ENCODE measurements at regions not wholly inside any gene's neighbourhood (a gene's known extent, or its start where the extent isn't known, plus 50 kb on each side); places are given as distances from the start of the nearest gene placed in this dataset.

DNA sequence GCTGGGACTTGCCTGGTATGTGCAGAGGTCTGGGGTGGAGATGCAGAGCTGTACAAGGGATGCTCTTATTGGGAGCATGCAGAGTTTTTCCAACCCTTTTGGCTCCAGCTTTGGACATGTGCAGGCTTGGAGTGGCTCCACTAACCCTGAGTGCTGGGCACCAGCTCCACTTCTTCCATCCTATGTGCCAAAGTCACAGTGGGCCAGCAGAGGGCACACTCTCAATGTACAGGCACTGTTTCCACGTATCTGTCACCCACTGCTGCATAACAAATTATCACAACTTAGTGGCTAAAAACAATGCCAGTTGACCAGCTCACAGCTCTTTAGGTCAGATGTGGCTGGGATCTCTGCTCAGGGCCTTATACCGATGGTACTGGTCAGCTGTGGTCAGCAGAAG lies 631.8 kb downstream of the AJAP1 start:
- peak in 1 of 2 donors; percentile 5 for DNase-seq (ENCODE audit: low read depth in 2 of 2)

DNA sequence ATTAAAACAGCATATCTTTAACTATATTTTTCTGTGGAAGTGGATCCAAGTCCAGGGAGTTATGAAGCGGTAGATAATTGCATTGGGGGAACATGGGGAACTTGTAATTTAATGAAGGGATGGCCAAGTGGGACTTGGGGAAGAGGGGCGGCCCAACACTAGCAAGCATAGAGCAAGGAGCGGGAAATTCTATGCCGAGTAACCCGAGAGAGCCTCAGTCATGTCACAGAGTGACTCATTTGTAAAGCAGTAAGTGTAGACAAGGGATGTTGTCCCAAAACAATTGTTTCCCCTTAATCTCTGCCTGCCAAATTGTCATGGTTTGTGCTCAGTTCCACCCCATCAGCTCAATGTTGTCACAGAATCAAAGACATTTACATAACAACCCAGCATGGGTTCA lies 620.1 kb downstream of the AJAP1 start:
- no peak for DNase-seq (ENCODE audit: low read depth in 2 of 2)

DNA sequence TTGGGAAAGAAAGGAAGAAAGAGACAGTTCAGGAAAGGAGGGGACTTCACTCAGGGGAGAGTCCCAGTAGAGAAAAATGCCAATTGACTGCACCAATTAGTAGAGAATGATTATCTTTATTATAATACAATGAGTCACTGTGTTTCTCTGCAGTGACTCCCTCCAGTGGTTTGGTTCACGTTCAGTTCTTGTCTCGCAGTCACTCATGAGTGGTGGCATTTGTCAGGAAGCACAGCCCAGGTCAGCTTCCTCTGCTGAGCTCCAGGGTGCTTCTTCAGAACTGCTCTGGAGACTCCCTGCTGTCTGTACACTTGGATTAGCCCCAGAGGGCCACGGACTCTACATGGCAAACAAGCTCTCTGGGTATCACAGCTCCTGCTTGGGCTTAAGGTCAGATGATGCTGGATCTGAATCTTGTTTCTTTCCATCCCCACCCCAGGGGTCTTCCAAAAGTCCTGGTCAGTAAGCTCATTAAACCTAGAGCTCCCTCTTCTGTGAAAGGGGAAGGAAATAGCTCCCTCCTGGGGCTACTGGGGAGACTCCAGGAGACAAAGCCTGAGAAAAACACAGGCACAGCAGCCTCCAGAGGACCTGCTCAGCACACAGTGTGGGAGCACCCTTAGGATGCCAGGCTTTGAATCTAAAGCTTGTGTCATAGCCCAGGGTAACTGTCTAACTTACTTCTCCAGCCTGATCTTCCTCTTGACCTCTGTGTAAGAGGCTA lies 619.0 kb downstream of the AJAP1 start:
- no peak for DNase-seq (ENCODE audit: low read depth in 2 of 2)

DNA sequence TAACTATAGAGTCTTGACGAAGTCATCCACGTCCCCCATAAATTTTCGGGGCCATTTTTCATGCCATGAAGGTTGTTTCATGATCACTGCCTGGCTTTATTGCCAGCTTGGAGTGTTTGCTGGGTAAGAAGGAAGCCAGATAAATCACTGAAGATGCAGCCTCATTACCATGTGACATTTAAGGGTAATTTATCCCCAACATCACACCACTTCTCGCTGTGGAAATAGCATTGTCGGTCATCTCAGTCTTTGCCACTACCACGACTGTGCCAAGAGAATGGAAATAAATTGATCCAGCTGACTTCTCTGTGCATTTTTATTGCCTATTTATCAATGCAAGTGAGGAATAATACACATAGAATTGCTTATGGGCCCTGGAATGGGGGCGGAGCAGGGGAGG lies 617.9 kb downstream of the AJAP1 start:
- no peak for DNase-seq (ENCODE audit: low read depth in 2 of 2)

DNA sequence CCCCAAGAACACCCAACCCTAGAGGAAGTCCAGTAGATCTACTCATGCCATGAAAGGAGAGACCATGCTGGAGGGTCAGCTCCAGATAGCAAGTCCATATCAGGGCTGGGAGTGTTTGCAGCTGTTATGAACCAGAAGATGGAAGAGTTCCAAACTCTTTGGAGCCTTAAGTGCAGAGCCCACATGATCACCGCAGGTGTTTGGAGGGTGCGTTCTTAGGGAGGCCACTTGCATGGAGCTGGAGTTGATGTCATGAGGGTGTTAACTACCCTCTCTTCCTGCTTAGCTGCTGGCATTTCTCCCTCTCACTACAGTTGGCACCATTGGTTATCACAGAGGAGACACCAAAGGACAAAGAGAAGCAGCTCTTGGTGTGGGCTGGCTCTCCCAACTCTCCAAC lies 616.9 kb downstream of the AJAP1 start:
- DNase-seq (ENCODE audit: low read depth in 2 of 2), result no peak

DNA sequence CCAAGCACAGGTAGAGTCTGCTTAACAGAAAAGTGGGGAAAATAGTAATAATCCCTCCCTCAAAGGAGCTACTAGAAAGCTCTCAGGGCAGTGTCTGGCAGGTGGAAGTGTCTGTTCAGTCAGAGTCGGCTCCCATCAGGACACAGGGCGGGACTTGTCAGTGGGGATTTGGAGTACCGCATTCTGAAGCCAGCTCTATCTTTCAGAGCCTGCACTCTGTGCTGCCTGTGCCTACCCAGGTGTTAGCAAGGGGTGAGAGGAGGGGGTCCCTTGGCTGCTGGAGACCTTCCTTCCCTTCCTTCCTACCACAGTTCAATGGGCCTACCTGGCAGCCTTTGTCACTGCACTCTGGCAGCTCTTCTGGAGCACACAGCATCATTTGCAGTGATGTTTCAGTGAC lies 615.5 kb downstream of the AJAP1 start:
- no peak for DNase-seq (ENCODE audit: low read depth in 2 of 2)

DNA sequence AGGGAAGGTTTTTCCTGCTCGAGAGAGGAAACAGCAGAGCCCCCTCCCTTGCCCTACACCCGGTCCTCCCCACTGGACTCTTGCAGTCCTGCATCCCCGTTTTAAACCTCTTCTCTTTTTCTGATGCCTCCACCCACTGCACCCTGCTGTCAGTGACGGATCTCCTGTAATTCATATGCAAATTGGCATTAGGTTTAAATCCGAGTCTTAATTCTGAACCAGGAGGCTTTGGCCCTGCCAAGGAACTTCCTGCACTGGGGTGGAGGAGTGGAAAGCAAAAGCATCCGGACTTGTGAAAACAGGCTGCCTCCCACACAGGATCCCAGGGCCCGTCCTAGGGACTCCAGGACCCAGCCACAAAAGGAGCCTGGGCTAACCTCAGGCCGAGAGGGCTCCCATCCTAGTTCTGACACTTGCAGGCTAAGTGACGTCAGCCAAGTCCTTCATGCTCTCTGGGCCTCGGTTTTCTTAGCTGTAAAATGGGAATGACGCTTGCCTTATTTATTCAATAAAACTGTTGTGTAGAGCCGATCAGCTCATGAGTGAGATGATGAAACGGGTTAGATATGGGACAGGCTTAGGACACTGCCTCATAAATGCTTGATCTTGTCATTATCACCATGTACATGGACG lies 613.3 kb downstream of the AJAP1 start:
- DNase-seq (ENCODE audit: low read depth in 2 of 2), result no peak

DNA sequence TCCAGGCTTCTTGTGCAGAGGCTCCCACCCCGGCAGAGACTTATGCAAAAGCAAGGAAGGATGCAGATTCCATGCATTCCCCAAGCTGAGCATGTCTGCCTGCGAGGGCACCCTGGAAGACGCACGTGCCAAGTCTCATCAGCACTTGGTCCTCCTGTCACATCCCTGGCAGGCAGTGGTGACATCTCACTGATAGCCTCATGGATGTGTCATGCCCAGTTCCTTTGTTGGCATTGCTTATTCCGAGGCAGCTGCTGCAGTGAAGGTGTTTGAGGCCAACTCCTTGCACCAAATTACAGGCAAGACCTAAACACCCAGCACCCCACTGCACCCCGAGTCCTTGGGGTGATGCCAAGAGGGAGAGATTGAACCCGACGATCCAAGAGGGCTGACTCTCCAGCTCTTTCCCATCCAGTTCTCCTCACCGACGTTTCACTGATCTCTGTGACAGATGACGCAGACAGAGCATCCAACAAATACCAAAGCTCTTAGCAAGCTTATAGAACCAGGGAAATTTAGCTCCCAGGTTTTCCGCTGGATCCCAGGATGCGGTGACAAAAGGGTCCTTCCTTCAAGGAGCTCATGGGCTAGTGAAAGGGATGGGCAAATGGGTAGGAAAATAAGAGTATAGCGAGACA lies 611.1 kb downstream of the AJAP1 start:
- no peak for DNase-seq (ENCODE audit: low read depth in 2 of 2)

DNA sequence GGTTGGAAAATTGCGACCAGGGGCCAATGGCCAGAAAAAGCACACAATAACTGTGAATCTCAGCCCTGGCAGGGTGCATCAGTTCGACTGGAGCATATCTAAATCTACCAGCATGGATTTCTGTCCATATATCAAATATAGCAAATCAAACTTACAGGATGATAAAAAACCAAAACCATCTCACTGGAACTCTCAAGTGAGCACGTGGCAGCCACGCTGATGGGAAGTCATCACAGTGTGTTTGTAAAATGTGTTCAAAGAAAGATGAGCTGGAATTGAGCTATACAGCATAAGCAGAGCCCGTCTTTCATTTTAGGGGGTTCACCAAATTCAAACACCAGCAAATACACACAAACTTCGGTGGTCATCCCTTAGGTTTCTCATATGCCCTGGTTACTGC lies 610.1 kb downstream of the AJAP1 start:
- no peak for DNase-seq (ENCODE audit: low read depth in 2 of 2)

DNA sequence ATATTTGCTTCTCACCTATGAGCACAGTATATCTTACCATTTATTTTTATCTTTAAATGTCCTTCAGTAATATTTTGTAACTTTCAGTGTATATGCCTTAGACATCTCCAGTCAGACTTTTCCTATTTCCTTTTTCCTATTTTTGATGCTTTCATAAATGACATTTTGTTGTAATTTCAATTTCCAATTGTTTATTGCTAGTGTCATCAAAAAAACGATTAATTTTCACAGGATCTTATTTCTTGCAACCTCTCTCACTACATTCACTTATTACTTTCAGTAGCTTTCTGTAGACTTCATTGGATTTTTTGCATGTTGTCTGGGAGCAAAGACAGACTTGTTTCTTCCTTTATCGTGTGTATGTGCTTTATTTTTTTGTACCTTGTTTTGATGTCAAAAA lies 602.4 kb downstream of the AJAP1 start:
- no peak for DNase-seq (ENCODE audit: low read depth in 2 of 2)

DNA sequence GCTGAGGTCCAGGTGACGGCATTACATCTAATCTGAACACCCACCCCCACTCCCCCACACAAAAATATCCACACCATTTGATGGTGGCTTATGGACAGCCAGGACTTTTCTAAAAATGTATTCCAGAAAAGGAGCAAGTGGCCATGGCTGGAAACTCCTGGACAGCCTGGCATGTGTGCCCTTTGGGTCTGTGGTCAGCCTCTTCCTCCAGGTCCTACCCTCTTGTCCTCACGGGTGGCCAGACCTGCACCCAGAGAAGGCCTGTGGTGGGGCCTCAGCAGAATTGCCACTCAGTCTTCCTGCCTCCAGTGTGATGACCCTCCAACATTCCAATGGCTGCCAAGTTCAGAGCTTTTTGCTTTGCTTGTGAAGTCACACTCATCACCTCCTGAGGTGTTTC lies 600.6 kb downstream of the AJAP1 start:
- no peak for DNase-seq (ENCODE audit: low read depth in 2 of 2)

DNA sequence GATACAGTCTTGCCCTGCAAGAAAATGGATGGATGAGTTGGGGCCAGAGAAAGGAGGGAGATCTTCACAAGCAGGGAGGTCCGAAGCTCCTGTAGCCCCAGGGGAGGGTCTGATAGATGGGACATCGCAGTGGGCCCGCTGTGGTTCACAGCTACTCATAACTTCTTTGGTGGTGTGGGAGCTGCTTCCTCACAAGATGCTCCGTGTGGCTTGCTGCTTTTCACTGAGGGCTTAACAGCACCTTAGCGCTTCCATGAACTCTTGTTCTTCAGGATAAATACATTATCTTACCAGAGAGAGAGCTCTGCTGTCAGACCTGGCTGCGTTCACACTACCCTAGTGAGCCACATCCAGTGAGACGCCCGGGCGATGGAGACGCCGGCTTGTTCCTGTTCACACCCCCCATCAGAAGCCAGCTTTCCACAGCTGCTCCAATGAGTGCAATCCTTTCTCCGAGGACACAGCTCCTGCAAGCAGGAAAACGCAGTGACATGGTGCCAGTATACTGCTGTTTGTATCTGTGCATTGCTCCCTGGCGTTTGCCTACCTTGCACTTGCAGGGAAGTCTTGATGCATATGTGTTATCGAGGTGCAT lies 599.8 kb downstream of the AJAP1 start:
- DNase-seq (ENCODE audit: low read depth in 2 of 2), result no peak

DNA sequence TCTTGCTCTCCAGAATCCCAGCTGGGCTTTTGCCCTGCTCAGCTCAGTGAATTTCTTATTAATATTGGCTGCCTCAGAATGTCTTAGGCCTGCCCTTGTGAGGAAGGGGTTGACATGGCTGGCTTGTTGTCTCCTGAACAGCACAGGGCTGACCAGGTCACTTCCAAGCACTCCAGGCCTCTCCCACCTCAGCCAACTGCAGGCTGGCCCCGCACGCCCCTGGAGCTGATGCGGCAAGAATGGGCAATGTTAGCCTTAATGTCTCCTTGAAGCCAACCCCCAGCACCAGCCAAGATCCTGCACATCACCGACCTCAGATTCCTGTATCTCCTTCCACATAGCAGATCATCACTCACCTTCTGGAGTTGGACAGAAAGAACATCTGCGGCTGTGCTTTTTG lies 598.6 kb downstream of the AJAP1 start:
- no peak for DNase-seq (ENCODE audit: low read depth in 2 of 2)

DNA sequence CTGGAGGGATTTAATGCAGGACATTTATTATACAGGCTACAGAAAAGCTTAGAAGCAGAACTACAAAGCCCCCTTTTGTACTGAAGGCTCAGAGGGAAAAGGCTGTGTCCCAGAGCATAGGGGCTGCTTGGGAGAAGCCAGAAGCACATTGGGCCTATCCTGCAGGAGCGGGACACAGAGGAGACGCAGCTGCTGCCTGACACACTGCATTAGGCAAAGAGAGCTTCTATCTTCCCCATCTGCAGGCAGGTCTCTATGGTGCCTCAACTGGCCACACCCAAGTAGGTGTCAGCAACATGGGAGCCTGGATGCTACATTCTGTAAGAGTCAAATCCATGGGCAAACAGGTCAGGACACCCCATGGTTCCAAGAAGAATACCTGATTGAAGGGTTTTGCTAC lies 595.9 kb downstream of the AJAP1 start:
- no peak for DNase-seq (ENCODE audit: low read depth in 2 of 2)

DNA sequence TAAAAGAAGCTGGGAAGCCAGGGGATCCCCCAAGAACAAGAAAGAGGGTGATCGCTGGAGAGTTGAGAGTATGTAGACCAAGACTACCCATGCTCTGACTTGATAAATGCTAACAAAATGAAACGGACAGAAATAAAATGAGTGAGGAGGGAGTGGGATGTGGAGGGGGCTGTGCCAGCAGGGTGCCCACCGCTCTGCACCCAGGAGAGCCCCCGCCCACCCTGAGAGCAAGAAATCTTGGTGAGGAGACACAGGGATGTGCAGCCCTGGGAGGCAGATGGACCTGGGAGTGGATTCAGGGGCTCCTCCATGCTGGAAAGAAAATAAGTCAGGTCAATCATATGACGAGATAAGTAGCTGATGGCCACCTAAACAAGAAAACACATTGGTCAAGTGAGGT lies 590.9 kb downstream of the AJAP1 start:
- no peak for DNase-seq (ENCODE audit: low read depth in 2 of 2)

DNA sequence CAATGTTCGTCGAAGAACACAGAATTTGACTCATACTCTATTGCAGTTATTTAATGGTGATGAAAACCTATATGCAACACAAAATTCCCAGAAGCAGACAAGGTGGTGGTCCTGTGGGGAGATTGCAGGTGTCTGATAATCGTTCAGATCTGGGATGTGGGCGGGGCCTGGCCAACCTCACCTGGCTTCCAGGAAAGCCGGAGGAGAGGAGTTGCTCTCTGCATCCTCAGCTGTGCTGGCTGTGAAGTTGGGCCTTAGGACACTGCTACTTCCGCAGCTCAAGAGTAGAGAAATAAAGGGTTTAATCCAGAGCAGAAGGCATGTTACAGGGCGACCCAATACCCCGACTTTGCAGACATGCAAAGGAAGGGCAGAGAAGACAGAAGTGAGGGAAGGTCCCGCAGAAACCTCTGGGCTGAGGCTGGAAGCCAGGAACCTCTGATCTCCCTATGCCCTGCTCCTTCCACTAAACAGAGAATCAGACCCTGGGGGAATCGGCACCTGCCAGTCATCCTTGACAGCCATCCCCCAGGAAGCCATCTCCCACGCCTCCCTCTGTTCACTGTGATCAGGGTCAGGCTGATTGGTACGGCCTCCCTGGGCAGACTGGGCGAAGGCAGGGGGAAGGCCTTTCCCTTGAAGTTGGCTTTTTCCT lies 590.3 kb downstream of the AJAP1 start:
- no peak for DNase-seq (ENCODE audit: low read depth in 2 of 2)

DNA sequence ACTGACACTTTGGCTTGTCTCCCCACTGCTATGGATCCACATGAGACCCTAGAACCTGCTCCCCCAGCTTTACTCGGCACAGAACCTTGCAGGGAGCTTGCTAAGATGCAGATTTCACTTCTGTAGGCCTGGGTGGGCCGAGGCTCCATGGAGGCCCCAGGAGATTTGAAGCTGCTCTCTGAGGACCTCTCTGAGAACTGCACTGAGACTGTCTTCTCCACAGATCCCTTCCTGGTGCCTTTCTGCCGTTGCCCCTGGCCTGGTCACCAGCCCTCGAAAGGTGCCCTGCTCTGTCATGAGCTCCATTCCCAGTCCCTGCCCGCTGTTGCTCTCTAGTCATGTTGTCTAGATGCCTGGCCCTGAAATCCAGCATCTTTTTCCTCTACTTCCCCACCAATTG lies 588.4 kb downstream of the AJAP1 start:
- DNase-seq (ENCODE audit: low read depth in 2 of 2), result no peak

DNA sequence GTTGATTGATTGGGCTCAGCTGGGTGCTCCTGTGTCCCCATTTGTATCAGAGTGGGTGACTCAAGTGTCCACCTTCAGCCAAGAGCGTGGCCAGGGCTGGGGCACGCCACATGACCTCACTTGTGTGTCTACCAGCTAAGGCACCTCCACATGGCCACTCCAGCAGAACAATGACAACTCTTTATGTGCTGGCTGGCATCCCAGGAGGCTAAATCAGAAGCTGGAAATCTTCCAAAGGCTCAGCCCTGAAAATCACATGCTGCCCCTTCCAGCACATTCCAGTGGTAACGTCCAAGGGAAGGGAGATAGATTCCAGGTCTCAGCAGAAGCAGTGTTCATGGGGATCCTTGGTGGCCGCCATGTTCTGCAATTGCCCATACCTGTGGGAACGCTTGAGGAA lies 585.5 kb downstream of the AJAP1 start:
- no peak for DNase-seq (ENCODE audit: low read depth in 2 of 2)

DNA sequence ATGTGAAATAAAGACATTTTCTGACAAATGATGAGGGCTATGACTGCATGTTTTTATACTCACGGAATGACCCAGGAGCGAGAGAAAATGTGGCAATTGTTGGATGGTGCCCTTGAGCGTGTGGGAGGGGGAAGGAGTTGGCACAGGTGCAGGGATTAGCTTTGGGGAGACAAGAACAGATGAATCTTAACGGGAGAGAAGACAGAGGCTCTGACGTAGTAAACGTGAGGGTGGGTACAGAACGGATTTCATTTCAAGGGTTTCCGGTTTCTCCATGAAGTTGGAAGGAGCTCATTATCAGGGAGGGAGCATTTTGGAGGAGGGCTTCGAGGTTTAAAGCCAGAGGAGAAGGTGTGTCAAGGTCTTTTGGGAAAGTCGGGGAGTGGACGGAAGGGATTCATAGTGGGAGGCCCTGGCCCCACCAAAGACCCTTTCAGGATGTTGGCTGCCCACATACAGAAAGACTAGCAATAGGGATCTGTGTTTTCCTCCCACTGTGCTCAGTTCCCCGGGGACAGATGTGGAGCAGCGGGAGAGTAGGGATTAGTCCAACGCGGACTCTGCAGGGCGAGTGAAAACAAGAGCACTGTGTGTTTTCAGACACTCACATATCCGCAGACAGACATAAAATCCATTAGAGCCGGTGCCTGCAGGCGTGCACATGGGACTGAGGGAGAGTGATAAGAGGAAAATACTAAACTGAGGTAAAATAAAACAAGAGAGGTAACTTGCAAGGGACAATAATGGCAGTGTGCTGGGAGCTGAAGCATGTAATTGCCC lies 584.1 kb downstream of the AJAP1 start:
- DNase-seq (ENCODE audit: low read depth in 2 of 2), result no peak

DNA sequence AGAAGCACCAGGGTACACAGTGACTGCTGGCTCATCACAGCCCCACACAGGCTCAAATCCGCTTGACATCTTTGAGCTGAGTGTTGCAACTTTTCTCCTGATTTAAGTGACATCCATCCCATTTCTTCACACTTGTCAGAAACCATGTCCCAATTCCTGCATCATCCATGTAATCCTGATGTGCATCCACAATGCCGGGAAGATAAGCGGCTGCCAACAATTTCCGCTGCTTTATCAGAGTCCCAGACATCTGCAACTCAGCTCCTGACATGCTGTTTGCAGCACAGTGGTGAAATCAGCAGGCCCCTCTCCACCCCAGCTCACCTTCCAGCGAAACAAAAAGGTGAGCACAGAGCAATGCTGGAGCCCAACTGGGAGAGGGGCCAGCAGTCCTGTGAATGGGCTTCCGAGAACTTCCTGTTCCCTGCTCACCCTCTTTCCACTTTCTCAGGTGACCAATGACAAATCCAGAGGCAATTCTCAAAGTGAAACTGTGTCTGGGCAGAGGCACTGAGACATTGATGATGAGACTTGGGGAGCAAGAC lies 581.0 kb downstream of the AJAP1 start:
- no peak for DNase-seq (ENCODE audit: low read depth in 2 of 2)

DNA sequence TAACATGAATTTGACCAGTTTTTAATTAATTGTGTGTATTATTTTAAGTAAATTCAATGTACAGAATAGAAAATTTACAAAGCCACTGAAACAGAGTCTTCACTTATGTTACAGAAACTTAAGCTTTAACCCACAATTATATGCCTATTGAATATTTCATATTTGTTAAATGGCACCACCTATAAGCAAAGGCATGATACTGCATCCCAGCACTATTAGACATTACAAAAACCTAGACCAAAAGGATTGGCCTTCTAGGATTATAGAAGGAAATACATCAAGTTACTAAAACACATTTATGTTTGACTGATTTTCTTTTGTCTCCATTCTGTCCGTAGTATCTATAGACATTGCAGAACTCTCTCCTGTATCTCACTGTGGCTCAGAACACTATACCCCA lies 578.1 kb downstream of the AJAP1 start:
- no peak for DNase-seq (ENCODE audit: low read depth in 2 of 2)
